Adrenal gland (tissue), 5 donors: ENCODE measurements at regions not wholly inside any gene's neighbourhood (a gene's known extent, or its start where the extent isn't known, plus 50 kb on each side); places are given as distances from the start of the nearest gene placed in this dataset.

Experiments
- CTCF ChIP-seq, 6 experiments: fragments of 450-650 bp in 4 of 6; fragments of 200-600 bp in 2 of 6; sonication (generic) in 1 of 6; IDR thresholded peaks; 1 replicate in 5 of 6; 2 replicates in 1 of 6; pipeline versions ENCODE4 v1.5.1 to v1.8.0; 2016 to 2021; ENCODE audit warnings: antibody characterized with exemption in 6 of 6, mild to moderate bottlenecking in 2 of 6, moderate library complexity in 1 of 6
- POLR2A ChIP-seq, 2 donors: fragments of 450-650 bp; IDR thresholded peaks; one replicate each; pipeline ENCODE4 v1.6.1; 2017; ENCODE audit warnings: antibody characterized with exemption in 2 of 2, mild to moderate bottlenecking in 2 of 2, moderate library complexity in 1 of 2
- donor health status: DM: no; HTN: no; CAD: no.

- TF ChIP-seq CTCF (IDR thresholded peaks at IDR 0.05) (no peak), POLR2A (IDR thresholded peaks at IDR 0.05) (no peak)
Observed at GRCh38 chr7:138377306-138377705, 82.8 kb upstream of the TRIM24 start.
